Activated CD8-positive, alpha-beta memory T cell treated with anti-CD3 and anti-CD28 coated beads for 1 hour (primary cell): ENCODE measurements at regions not wholly inside any gene's neighbourhood (a gene's known extent, or its start where the extent isn't known, plus 50 kb on each side); places are given as distances from the start of the nearest gene placed in this dataset.

Source experiments
- DNase-seq, 2 donors: peaks; one replicate each; pipeline ENCODE4 v3.0.0-alpha.2; 2020; ENCODE audit warnings: low read depth in 1 of 2; ENCODE audit errors: extremely low read depth in 1 of 2

DNA sequence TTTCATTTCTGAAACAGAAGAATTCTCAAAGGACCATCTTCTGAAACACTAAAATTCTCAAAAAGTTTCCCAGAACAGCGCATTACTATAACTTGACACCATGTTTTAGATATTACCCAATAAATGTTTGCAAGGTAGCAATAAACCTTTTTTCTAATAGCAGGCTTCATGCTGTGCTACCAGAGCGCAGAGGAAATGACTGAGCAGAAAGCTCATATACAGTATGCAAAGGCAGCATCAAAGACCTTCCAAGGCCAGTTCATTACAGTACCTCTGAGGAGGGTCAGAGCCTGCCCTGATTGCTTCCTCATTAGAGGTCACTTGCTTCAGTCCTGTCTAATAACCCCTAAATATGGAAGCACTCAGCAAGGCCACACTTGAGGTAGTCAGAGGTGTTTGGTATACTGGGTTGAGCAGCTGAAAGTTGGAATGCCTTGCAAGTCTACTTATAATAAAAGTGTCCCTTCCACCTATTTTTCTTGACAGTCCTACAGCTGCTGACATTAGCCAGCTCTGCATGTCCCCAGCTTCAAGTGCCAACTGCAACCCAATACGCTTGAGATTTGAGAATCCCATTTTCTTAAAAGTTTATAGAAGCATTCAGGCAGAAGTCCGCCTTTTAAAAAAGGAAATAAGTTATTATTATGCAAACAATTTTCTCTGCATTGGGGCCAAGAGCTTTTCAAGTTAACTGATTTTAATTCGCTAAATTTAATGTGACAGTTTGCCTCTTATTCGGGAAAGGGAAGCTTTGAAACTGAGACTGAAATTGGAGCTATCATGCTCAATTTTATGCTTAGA, 207.2 kb downstream of the ZC3H11B start:
- DNase-seq = no peak

DNA sequence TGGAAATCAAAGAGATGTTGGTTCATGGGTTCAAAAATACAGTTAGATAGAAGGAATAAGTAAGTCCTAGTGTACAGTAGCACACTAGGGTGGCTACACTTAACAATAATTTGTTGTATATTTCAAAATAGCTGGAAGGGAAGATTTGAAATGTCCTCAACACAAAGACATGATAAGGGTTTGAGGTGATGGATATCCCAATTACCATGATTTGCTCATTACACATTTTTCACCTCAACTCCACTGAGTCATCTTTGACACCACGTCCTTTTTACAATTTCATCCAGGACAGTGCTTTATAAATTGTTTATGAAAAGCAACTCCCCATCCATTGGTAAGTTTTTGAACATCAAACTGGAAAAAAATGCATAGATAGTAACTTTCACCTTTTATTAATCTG, 208.3 kb downstream of the ZC3H11B start:
- no peak for DNase-seq

DNA sequence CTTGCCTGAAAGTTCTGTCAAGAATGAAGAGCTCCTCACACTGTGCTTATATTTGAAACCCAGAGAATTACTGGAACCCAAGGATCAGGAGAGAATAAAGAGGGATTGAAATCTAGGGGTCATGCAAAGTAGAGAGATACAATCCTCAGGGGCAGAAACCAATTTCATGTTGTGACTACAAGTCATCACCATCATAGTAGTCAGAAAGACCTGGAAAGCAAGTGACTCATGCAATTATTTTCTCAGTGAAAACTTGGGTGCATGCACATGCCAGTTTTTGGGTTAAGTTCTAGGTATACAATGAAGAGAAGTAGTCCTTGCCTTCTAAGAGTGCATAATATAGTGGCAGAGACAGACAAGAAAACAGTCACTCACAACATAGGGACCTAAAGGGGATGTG, 210.0 kb downstream of the ZC3H11B start:
- no peak for DNase-seq

DNA sequence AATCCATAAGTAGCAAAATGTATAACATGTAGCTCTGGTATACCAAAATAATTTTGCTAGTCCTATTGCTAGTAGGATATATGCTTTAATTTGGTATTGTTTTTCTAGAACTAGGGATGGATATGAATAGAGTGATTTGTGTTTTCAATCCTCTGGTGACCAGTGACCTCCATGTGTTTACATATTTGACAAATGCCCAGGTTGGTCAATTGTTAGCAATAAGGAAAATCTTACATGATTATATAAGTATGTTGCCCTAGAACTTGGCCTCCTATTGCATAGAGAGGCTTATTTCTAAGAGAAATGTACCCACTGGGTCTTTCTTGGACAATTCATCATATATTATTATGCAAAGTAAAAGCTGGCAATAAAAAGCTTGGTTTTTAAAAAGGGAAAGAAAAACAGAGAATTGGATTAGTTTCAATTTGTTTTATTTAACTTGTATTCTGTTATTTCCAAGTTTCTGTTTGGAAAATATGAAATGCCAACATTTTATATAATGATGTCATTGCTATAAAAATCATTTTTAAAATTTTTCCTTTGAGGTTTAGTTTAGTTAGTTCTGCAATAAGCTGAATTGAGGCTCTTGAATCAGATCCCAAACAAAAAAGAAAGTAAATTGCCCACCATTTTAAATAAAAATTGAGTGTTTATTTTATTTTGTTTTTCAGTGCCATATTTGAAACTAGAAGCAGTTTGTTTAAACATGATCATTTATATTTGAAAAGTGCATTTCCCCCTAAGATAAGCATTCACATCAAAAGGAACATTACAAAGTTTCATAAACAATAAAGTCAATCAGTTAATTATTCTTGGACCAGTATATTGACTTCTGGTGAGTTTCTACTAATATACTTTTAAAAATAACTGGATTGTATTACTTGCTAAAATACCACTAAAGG, 210.9 kb downstream of the ZC3H11B start:
- DNase-seq = no peak

DNA sequence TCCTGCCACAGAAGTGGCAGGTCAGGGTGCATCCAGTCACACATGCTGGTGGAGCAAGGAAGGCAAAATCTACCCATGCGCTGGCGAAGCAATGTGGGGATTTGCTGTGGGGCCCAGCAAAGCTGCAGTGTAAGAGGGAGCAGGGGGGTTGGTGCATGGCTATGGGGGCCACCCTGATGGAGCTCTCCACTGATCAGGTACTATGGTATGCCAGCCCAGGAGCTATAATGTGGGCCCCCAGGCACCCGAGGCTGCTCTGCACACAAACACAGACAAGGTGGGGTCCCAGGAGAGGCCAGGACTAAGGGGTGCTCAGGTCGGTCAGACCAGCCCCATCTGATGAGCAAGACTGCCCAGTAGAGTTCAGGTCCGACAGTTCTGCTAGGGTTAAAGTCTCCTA, 213.5 kb downstream of the ZC3H11B start:
- DNase-seq = no peak

DNA sequence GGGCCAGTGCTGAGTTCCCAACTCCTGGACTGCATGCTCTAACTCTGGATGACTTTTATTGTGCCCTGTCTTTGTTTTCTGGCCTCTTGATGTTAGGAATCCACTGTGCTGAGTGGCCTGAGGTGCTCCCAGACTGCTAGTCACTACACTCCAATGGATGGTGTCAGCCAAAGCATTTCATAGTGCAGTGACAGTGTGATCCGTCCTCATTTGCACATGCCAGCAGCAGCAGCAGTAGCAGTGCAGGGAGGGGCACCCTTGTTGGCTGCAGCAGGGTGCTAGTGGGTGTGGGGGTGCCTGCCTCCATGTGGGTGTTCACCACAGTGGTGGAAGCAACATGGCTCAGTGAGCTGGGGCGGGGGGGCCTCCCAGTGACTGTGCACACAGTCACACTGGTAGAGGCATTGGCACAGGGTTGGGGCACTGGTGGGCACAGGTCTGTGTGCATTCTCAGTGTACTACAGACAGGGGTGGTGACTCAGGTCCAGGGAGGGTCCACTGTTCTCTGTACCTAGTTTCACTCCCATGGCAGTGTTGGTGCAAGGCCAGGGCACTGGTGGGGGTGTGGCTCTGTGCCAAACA, 214.0 kb downstream of the ZC3H11B start:
- no peak for DNase-seq

DNA sequence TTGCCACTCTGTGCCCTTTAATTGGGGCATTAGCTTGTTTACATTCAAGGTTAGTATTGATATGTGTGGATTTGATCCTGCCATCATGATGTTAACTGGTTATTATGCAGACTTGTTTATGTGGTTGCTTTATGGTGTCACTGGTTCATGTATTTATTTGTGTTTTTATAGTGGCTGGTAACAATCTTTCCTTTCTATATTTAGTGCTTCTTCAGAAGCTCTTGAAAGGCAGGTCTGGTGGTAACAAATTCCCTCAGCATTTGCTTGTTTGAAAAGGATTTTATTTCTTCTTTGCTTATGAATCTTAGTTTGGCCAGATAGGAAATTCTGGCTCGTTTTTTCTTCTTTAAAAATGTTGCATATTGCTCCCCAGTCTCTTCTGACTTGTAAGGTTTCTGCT, 215.4 kb downstream of the ZC3H11B start:
- no peak for DNase-seq

DNA sequence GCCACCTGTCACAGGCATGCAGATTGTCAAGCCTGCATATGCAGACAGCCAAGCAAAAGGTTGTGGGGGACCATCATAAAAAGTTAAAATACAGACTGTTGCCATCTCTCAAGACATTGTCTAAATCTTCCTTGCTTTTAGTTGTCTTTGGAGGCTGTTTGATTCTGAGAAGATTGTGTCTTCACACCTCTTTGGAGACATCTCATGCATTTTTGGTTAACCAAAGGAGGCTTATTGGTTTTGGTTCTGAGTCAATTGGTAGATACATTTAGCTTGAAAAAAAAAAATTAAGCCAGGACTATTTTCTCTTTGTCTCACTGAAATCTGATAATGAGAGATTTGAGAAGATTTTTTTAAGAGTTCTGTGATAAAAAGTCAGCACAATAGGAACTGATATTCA, 217.6 kb downstream of the LYPLAL1 start:
- no peak for DNase-seq

DNA sequence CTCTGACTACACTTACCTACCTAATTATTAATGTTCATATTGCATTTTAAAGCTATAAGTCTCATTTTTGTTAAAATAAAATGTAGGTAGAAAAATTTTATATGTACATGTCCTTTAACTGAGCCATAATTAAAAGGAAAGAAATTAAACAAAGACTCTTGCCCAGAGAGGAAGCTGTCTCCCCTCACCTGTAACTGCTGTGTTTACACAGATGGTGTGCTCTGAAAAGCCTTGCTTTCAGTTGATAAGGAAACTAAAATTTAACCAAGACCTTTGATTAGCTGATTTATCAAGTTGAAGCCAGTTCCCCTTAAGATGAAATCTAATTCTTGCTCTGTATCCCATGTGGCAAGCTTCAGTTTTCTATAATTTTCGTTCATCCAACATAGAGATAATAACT, 213.5 kb downstream of the LYPLAL1 start:
- no peak for DNase-seq

DNA sequence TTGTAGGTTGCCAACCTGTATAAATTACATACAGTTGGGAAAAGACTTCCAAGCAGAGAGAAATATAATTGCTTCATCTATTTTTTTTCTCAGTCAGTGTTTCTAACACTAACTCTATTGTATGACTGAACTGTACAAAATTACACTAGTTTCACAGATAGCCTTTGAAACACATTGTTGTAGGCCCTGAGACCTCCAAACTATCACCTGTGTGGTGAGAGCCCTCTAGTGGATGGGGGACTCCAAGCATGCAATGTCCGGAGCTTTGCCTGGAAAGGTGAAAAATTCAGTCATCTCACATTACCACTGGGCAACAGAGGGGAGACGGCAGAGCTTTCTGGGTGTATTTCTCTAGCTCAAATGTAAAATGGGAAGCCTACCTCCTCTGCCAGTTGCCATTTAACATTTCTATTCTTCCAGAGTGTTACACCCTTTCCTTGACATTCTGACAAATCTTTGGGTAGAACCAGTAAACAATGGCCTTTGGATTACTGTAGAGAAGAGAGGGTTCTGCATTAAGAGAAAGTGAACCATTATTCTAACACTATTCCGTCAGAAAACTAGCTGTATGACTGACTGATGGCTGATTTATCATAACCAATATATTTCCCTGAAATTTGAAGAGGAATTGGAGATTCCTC, 212.2 kb downstream of the LYPLAL1 start:
- DNase-seq = no peak

DNA sequence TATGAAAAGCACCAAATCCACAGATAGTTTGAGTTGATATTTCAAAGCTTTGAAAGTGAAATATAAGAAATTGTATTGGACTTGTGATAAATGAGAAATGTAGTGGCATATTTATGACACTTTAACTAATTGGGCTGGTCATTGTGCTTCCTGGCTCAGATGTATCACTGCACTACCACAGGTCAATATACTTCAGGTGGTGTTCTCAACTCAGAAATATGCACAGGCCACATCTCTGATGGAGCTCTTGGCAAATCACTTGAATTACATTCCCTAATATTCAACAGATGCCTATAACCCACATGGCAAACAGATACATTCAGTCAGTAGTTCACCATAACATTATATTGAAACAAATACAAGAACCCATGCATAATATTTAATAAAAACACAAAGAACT, 209.6 kb downstream of the LYPLAL1 start:
- no peak for DNase-seq

DNA sequence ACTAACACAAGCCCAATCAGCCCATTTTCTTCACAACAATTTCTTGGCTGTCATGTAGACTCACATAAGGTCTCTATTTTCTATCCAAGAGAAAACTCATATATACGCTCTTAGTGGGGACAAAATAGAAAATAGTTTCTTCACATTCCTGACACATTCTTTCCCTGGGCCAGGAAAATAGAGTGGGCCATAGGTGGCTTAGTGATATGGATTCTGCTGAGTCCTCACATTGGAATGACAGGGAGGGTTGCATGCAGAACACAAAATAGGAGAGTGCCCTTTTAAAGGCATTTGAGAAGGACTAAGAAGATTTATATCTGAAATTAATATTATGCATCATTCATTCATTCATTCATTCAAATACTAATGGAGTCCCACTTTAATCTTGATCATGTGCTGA, 207.7 kb downstream of the LYPLAL1 start:
- DNase-seq = no peak

DNA sequence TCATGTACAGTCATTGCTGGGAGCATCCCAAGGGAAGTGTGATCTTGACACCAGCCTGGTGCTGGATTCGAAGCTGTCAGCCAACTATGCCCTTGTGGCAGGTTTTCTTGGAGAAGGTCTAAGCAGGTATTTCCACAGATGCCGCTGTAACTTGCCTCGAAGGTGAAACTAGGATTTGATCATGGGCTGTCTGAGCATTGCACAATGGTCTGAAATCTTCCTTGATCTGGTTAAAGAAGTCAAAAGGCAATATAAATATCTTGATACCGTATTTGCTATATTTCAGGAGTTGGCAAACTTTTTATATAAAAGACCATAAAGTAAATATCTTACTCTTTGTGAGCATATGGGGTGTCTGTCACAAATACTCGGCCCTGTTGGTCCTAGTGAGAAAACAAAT, 206.8 kb downstream of the LYPLAL1 start:
- no peak for DNase-seq

DNA sequence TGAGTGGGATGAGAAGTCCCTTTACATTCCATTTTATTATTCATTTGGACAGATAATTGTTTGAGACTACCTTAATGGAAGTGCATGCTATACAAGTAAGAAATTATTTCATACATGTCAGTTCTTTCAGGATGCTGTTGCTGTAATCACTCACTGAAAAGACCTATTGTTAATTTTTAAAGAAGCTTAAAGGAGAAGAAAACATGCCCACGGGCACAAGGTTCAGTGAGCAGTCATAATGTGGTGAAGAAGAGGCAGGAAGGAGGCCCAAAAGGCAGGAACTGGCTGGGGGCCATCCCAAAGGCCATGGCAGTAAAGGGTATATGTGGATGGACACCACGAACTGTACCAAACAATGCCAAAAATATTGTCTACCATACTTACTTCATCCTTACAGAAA, 206.0 kb downstream of the LYPLAL1 start:
- no peak for DNase-seq

DNA sequence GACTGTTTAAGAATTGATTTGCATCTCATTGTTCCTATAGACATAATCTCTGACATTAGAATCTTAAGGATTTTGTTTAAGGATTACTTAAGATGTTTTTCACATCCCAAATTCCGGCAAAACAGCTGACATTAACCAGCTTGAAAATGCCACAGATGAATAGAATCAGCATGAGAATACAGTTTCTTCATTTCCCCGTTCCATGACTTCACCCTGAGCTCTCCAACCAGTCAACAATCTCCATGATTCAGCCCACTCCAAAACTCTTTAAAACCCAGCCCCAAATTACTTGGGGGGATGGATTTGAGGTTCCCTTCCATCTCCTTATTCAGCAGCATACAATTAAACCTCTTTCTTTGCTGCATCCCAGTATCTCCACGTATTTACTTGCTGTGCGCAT, 201.0 kb downstream of the LYPLAL1 start:
- no peak for DNase-seq

DNA sequence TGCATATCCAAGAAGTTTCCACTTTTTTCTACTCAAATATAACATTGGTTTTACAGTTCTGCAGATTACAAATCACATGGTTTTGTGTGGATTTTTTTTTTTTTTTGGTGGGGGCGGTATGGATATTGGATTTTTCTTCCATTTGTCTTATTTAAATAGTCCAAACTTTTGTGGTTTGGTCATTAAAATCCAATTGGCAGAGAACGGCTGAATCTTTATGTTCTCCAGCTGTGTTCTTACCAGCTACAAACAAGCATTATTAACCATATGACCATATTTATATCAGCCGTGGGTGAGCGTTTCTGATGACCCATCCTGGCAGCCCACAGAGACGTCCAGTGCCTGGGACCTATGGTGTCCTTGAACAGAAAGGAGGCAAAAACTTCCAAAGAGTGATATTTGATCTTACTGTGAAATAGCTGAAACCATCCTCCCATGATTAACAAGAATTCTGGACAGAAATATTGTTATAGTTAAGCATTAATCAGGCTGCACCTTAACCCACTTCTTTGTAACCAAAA, 200.4 kb downstream of the LYPLAL1 start:
- DNase-seq = no peak

DNA sequence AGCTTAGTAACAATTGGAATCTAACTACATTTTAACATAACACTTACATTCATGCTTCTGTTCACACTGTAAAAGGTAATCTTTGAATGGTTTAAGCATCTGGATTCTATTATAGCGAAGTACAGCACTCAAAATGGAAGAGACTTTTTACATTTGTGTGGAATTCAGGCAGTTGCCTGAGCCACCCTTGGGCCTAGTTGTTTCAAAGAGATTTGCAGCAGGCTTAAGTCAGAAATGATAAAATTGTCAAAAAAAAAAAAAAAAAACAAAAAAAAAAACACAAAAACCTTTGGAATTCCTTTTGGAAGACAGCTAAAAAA, 199.9 kb downstream of the LYPLAL1 start:
- DNase-seq = no peak

DNA sequence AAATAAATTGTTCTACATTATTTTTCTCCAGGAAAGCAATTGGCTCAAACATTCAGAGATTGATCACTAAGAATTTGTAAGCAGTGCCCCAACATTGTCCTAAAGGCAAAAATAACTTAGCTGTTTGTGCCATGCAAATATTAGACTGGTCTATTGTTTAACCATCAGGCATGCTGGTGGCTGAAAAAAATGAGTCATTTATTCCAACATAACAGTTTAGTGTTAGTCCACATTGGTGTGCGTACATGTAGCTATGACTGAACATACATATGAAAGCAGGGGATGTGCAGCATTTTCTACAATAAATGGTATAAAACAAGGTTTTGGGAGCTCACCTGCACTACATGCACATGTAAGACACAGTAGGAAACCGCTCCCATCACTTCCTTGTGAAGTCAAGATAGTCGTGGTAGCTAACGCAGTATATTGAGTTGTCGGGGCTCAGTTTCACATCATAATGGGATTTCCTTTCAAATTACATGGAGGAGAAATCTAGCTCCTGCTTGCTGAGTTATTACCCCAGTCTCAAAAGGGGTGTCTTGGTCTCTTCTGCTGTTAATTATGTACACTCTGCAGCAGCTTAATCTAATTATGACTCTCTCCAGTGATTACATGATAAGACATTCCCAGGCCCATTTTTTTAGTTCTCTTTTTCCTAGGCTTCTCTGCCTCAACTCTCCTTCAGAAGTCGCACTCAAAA, 199.4 kb downstream of the LYPLAL1 start:
- DNase-seq = no peak

DNA sequence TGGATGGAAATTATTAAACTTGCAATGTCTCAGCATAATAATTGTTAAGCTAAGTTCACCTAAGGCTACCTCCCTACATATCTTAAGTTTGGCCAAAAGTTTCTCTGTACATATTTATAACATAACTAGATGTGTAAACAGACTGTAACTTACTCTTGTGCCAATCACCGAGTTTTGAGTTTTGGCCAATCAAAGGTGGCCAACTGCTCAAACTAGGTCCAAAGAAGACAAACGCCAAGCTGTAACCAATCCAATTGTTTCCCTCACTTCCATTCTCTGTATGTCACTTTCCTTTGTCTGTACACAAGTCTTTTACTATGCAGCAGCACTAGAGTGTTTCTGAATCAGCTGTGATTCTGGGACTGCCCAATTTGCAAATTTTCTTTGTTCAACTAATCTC, 197.8 kb downstream of the LYPLAL1 start:
- DNase-seq = no peak

DNA sequence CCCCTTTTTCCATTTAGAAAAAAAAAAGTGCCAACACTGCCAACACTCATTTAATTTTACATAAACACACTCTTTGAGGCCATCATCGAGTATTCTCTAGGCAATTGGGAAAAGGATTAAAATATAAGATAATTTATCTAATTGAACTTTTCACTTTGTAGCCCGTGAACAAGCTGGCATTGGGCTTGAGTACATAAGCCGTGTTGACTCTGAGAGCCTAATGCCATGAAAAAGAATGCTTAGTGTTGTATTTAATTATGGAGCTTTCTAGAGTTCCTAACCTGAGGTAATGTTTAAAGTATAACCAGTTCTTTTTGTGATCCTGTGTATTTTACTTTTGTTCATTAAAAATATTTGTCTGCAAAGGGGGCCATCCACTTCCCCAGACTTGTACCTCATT, 193.8 kb downstream of the LYPLAL1 start:
- no peak for DNase-seq

DNA sequence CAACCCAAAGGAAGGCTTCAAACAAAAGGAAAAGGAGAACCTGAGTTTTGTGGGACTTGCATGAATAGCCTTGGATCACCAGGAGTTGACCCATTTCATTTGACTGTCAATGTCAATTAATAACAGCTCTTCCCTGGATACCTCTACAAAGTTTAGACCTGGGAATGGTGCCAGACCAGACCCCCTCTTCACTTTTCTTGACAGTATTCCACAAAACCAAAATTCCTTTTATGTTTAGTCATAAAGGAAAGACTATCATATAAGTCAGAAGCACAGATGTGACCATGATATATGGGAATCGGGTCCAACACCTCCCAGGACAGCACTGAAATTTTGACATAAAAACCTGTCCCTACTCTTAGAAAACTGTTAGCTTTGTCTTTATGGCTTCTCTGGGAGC, 191.8 kb downstream of the LYPLAL1 start:
- no peak for DNase-seq
